HG03342 (cell line): ENCODE measurements at regions not wholly inside any gene's neighbourhood (a gene's known extent, or its start where the extent isn't known, plus 50 kb on each side); places are given as distances from the start of the nearest gene placed in this dataset.

Experiments used
- ATAC-seq: cut with Tn5 transposase; IDR thresholded peaks from one replicate; pipeline ENCODE4 v1.9.1; 2021; ENCODE audit warnings: mild to moderate bottlenecking, moderate library complexity; ENCODE audit not compliant: unreplicated experiment

DNA sequence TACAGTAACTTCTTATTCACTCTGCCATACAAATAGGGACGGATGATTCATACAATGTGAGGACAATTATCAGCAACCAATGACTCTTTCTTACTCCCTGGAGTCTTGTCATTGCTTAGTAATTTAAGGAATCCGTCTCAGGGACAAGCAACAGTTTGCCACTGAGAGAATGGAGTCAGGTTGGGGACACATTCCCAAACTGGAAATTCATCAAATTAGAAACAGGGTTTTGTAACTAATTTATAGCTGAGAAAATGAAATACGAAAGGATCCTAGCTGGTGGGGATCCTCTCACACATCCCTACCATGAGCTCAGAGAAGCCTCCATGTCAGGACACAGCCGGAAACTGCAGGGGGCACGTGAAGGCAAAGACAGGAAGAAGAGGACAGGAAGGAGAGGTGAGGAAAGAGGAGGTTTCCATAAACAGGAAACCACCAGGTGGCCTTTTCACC lies 50.4 kb upstream of the KDR start:
- no peak for ATAC-seq

- no peak for ATAC-seq
Observed at GRCh38 chr4:55176497-55176896, 51.1 kb upstream of the KDR start.

GRCh38 chr4:55177461-55177860 lies 52.1 kb upstream of the KDR start:
- no peak for ATAC-seq

- ATAC-seq, result no peak
Observed at GRCh38 chr4:55178226-55179005, 53.0 kb upstream of the KDR start.

GRCh38 chr4:55181010-55182005 lies 55.9 kb upstream of the KDR start:
- no peak for ATAC-seq

- ATAC-seq, result no peak
Observed at GRCh38 chr4:55183926-55184599, 58.7 kb upstream of the KDR start.

DNA sequence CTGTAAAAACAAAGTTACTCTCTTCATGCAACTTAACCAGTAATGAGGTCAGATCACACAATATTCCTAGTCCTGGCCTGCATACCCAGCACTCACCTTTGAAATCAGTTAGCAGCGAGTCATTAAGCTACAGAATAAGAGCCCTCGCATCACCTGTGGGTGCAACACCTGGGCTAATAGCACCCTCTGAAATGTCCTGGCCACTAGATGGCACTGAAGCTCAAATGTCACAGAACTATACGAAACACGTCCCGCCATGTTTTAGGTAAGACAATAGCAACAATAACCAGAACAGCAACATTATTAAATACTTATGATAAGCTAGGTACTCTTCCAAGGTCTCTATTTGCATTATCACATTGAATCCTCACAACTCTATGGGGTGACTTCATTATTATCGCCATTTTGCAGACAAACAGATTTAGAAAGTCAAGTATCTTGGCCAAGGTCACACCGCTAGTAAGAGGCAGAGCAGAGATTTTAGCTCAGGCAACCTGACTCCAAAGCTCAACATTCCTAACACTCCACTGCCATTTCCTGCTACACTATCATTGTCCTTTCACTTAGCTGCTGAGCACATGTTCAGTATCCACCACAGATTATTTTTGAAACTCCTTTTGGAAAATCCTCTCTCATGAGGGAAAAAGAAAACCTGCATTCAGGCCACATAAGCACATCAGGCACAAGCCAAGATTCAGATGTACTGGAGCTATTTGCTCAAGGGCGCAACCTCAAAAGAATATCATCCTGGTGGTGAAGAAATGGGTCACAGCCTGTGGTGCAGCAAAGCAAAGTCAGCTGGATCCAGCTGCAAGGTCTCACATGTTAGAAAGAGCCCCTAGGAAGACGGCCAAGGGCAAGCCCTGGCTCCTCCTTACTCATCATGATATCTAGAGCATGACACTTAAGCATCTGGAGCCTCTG lies 59.5 kb upstream of the KDR start:
- peak; percentile 67 for ATAC-seq

DNA sequence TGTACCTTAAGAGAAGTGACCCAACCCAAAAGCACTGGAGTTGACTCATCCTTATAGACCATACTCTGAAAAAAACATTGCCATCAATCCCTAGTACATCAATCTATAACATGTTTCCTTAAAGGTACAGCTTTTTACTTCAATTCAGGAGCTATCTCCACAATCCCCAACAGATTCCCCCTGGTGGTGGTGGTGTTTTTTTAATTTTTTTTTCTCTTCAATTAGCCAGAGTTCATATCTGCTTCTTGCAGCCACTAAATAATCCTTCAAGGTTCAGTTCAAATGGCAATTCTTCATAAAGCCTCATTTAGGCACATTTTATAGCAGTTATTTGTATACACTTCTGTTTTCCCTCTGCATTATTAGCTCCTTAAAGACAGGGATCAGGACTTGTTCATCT lies 60.7 kb upstream of the KDR start:
- ATAC-seq, result no peak

- ATAC-seq, result no peak
Observed at GRCh38 chr4:55186700-55187099, 61.3 kb upstream of the KDR start.

DNA sequence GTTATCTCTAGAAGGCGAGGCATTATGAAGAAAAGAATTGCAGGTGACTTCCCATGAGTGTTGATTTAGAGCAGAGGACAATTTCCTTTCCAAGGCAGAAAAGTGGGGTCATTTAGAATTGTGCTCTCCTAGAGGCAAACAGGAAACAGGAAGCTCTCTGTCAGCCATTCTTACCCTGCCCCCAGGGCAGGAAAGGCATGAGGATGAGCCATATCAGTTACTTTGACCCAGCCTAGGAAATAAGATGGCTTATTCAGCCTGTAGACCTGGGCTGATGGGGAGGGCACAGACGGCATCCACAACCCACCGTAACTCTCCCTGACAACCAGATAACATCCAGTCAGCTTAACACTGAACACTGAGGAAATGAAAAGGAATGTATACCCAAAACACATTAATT lies 88.8 kb upstream of the KDR start:
- ATAC-seq, result no peak

- no peak for ATAC-seq
Observed at GRCh38 chr4:55215087-55215486, 89.7 kb upstream of the KDR start.

DNA sequence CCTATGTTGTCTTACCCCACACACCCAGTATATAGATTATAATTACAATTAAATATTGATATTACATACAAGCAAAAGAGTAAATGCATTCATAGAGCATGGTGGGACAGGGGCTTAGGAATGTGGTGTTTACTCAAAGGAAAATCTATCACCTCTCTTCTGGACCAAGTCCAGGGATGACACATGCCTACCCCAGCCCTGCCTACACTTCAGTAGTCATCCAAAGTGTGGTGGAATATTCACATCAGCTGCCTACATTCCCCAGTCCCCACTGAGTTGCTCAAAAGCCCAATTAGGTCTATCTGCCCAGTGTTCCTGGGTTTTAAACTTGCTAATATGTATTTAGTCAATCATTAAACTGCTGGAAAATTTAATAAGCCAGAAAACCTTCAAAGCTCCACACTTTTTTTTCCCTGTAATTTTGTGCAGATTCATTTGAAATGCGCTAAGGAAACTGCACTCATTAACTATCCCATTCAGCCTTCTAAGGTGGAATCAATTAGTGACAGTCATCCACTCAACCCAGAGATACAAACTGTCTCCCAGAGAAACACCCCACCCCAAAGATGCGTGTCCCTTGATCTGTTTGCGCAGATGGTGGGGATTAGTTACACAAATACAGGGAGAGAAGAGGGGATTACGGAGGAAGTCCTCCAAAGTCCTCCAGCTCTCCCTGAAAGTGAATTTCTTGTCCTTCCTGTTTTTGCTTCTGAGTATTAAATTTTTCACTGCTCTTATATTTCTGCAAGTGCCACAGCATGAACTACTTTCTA lies 91.7 kb upstream of the KDR start:
- no peak for ATAC-seq

DNA sequence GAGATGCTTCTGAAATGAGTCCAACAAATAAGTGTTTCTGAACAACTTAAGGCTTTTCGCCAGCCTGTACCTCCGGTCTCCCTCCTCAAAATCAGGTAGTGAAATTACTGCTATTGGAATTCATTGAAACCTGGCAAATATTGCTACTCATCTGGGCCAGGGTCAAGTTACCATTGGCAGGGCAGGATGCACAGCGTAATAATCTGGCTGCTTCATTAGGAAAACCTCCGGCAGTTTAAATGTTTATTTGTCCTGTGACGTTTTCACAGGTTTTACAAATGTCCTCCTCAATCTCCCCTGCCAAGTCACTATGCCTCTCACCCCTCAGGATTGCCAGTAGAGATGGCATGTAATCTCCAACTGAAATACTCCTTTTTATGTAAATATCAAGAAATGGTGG lies 92.6 kb upstream of the KDR start:
- ATAC-seq, result no peak

- no peak for ATAC-seq
Observed at GRCh38 chr4:55237839-55238238, 108.2 kb upstream of the SRD5A3 start.

DNA sequence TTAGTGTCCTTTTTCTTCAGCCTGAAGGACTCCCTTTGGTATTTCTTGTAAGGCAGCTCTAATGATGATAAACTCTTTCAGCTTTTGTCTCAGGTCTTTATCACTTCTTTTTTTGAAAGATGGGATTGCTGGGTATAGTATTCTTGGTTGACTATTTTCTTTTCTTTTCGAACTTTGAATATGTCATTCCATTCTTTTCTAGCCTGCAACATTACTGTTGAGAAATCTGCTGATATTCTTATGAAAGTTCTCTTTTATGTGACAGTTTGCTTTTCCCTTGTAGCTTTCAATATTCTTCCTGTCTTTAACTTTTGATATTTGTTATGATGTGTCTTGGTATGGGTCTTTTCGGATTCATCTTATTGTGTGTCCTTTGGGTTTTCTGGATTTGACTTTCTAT lies 107.6 kb upstream of the SRD5A3 start:
- ATAC-seq, result no peak

GRCh38 chr4:55241461-55241860 lies 104.6 kb upstream of the SRD5A3 start:
- ATAC-seq, result no peak

- no peak for ATAC-seq
Observed at GRCh38 chr4:55242506-55242905, 103.5 kb upstream of the SRD5A3 start.

- ATAC-seq, result no peak
Observed at GRCh38 chr4:55247521-55247920, 98.5 kb upstream of the SRD5A3 start.

DNA sequence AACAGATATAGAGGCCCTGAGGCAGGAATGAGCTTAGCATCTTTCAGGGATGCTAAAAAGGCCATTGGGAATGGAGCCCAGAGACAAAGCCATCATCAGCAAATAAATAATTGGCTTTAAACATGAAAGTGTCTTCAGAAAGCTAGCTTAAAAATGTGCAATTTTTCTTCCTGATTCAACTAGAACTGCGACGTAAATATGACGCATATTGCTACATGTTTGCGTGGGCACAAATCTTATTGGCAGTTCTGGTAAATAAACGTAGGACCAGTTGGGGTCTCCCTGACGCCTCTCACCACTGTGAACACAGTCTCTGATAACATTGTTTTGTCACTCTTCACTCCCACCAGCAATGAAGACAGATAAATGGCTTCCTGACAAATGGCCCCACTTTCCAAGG lies 97.3 kb upstream of the SRD5A3 start:
- no peak for ATAC-seq

DNA sequence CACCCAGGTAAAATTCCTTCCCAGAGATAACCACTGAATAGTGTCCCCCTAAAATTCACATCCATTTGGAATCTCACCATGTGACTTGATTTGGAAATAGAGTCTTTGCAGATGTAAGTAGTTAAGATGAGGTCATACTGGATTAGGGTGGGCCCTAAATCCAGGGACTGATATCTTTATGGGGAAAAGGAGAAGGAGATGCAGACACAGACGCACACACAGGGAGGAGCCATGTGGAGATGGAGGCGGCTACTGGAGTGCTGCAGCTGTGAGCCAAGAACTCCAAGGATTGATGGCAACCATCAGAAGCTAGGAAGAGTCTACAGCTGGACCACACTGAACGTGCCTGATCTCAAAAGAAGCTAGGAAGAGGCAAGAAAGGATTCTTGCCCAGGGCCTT lies 96.6 kb upstream of the SRD5A3 start:
- no peak for ATAC-seq
